ENCODE measurements at regions not wholly inside any gene's neighbourhood (a gene's known extent, or its start where the extent isn't known, plus 50 kb on each side); places are given as distances from the start of the nearest gene placed in this dataset.

DNA sequence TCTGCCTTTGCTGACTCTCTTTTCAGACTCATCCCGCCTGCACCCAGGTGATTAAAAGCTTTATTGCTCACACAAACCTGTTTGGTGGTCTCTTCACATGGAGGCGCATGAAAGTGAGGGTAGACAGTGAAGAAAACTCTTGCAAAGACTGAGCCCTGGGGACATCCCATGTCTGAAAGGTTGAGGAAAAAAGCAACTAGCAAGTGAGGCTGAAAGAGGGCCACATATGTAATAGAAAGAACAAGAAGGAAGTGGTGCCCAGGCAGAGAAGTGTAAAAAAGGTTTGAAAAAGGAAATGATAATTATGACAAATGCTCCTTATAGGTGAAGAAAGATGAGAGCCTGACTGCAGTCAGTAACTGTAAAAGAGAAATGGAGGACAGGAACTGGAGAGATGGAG lies 115.9 kb upstream of the NEK7 start:
- no peak for DNase-seq

DNA sequence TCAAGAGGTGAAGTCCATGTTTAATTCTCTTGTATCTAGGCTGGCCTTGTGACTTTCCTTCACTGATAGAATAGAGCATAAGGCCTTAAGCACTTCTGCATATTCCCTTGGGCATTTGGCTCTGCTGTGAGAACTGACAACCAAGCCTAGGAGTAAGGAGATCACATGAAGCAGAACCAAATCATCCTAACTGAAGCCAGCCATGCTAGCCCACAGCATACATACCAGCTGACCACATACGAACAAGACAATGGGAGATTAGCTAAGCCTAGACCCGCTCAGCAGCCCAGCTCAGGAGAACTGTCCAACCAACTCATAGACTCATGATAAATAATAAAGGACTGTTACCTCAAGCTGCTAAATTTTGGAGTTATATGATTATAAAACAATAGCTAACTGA lies 114.6 kb upstream of the NEK7 start:
- DNase-seq = peak; percentile 17

DNA sequence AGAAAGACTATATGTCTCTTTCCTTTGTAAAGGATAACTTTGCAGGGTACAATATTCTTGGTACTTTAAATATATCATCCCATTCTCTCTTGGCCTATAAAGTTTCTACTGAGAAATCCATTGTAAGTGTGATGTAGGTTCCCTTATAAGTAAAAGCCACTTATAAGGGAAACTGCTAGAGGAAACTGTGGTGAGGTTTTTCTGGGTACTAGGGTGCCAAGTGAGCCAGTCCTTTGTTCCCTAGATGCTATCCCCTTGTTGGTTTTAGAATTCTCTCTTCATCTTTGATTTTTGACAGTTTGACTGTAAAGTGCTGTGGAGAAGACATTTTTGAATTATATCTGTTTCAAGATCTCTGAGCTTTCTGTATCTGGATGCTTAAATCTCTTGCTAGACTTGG lies 108.9 kb upstream of the NEK7 start:
- DNase-seq = no peak

DNA sequence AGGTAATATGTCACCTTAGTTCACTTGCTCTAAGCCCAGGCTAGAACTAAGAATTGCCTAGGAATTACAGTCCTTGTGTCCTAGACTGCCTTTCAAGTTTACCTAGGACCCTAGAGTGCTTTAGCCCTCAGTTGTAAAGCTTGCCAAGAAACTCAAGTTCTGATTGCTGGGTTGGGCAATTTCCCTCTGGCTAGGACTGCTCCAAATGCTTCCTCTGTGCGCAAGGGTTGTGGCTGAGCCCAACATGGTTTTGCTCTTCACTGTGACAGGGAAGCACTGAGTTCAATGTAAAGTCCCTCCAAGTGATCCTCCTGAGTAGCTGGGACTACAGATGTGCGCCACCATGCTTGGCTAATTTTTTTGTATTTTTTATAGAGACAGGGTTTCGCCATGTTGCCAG lies 102.3 kb upstream of the NEK7 start:
- no peak for DNase-seq

DNA sequence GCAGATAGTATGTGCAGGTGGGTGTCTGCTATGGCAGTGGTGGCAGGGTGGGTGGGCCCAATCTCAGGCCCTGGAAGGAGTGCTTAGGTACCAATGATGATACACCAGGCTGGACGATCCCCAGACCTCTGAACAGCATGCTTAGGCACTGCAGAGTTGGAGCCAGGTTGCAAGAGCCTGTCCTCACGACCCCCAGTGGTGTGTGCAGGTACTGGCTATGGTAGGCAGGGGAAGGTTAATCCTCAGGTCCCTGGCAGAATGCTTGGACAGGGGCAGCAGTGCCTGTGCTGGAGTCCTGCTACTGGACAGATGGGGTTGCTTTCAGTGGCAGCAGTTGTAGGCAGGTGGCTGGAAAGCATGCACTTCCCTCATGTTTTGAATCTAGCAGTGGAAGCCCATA lies 100.5 kb upstream of the NEK7 start:
- DNase-seq = peak; percentile 48

DNA sequence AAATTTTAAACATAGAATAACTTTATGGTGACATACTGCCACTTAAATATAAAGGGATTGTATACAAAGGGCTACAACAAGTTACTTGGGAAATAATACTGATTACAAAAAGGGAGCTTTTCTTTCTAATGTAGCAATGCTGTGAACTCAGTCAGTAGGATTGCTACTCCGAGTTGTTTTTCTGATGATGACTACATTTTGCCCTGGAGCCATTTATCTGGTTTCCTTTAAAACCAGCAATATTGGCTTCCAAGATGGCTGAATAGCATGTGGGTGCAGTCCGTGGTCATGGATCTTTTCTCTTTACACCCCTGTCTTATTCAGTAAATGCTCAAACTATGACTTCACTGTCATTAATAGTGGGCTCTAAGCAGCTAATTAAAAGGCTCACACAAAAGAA lies 92.6 kb upstream of the NEK7 start:
- no peak for DNase-seq

DNA sequence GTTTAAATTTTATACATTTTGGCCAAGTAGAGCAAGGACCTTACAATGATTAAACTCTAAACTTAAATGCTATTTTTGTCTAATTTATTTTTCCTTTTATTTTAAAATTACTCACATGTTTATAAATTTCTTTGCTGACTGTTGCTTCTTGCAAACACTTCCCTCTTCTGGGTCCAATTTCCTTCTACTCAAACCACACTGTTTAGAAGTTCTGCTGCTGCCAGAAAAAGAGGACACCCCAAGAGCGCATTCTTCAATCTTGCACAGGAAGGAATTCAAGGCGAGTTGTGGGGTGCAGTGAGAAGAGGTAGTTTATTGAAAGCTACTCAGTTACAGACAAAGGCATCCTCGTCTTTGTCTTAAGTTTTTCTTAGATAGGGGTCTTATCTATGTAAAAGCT lies 88.5 kb upstream of the NEK7 start:
- no peak for DNase-seq

DNA sequence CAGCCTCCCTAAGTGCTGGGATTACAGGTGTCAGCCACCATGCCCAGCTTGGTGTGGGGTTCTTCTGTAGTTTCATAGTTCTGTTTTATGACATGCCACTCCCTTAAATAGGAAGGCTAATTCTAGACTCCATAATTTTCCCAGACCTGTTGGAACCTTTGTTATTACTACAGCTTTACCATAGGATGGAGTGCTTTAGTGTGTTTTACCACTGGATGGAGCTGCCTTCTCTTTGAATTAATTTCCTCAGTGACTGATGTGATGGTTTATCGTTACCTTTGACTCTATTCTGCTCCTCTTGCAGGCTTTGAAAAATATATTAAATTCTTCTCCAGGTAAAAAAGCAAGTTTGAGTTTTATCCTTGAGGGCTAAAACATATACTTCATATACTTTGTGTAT lies 84.6 kb upstream of the NEK7 start:
- DNase-seq = peak; percentile 42

DNA sequence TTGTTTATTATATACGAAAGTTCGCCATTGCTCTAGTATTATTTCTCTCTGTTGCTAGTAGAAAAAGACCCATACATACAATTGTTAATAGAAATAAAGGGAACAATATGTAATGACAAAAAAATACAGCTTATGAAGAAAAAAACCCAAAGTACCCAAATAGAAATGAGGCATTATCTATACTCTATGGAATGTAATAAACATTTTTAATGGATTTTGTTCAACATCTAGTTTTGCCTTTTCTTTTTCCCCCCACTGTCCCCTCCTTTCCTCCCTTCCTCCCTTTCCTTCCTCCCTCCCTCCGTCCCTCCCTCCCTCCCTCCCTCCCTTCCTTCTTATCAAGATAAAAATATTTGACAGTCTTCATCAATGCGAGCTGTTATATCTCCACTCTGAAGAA lies 81.5 kb upstream of the NEK7 start:
- no peak for DNase-seq

DNA sequence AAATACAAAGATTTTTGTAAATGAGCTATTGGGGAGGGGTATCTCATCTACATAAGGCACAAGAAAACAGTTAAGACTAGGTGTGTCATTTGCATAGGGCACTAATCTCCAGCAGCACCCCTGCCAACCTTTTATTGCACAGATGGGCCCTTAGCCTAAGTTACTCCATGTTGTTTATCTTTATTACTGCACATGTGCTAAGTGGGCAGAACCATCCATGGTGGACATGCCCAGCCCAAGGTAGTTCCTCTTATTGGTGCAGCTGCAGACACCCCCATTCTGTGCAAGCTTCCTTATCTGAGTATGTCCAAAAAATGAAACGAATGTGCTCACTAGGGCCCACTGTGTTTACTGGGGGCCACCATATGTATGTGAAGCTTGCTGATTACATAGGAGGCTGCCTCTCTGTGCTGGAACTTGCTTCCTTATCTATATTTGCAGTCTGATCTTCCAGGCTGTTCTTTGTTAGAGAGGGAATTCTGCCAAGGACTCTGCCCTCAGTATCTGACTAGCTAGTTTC lies 77.3 kb upstream of the NEK7 start:
- peak; percentile 23 for DNase-seq

DNA sequence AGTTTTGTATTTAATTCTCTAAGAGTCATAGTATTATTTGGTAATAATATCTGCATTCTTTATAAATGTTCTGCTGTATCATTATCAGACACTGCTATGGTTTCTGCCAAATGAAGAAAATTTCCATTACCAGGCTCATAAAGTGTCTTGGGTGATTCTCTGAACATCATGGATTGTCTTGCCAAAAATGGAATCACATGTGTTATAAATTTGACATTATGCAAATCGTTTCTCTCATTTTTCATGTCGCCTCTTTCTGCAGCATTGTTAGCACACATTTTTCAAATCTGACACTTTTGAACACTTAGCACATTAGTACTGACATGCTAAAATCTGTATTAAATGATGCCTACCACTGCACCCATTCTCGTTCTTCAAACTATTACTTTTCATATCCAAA lies 74.2 kb upstream of the NEK7 start:
- DNase-seq = no peak

DNA sequence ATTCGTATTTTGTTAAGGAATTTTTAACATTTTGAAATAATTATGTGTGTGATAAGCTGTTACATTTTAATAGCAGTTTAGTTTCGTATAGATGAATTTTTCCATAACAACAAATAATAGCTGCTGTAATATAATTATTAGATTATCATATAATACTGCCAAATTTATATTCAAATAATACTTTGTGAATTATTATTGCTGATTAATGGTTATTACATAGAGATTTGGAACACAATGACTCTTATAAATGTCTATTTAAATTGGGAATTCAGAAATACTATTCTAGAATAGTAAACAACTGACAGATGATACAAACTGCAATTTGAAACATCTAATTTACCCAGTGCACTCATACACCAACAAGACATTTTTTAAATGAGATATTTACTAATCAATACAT lies 73.2 kb upstream of the NEK7 start:
- no peak for DNase-seq

DNA sequence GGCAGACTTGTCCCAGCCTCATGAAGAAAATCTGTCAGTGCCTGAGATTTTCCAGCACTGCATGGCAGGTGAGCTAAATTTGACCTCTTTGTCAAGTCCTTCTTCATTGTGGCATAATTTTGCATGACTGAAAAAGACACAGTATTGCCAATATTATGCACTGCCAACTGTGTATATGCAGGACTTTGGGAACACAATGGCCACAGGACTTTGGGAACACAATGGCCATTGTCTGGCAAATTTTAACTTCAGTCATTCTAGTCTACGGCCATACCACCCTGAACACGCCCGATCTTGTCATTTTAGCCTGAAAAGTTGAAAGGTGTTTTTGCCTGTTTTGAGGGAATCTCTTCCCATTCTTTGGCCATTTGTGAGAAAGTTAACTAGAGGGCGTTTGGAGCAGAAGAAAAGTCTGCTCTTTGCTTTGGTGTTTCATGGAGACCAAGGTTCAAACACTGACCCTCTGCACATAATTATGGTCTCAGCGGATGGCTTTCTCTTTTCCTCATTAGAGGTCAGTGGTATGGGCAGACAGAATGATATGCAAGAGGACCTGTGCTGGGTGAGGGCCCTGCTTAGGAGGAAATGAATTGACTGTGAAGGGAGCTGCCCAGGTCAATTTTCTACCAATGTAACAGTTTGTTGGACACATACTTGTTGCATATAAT lies 72.4 kb upstream of the NEK7 start:
- no peak for DNase-seq

DNA sequence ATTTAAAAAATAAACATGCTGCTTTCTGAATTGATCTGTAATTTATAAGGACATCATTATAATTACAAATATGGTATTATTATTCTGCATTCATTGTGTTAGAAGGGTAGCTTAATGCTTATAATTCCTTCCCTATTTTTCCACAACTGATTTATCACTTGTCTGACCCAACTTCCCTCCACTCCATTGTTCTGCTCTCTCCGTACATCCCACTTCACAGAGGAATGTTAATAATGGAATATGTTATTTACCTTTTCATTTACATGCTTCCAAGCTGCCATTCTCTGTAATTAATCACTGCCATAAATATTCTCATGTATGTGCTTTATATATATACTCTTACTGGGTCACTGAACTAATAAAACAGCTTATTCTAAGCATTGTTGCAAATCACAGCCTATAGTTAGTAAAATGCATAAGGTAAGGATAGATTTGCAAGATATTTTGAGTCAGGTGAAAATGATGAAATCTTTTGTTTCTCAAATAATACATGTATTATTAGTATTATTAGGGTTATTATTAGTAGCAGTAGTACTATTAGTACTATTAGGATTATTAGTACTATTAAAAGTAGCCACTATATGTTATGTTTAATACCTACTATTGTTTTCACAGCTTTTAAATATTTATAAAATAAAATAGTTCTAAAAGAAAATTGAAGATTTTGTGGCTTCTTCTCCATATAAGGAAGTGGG lies 70.6 kb upstream of the NEK7 start:
- peak; percentile 80 for DNase-seq

DNA sequence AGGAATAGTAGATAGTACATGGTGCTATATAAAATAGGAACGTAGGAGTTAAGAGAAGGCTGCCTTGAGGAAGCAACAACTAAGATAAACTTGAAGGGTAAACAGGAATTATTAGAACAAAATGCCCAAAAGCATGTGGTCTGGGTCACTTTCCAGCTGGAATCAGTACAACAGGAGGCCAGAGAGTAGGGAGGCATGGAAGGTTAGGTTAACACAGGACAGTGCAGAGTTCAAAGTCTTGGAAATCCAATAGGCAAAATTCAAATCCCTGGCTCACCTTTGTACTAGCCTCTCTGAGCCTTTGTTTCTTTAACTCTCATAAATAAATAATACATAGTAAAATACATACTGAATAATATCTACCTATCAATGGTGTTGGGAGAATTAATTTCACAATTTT lies 69.0 kb upstream of the NEK7 start:
- no peak for DNase-seq

DNA sequence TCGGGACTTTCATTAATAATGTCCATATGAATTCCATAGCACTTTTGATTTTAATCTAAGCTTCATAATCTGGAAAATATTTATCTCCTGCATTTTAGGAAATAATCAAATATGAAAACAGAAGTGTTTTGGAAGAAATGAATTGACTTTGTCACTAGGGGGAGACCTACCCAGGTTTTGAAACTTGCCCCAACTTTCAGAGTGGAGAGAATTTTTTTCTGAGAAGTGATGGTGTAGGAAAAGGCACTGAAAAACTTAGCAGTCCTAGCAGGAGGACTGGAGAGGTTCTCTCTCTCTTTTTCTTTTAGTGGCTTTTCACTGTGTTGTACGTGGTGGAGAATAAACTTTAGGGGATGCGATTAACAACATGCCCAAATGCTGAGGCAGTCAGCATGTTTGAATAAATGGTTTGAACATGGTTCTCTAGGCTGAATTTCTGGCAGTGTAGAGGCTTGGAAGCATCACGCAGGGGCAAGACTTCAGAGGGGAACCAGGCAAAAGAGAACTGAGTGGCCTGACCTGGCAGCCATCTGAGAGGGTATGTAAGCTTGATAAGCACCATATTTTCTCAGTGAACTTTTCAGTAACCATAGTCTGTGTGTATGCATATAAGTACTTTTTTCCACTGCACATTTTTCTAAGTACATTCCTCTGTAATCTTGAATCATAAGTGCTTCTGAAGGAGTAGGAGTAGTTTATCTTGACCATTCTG lies 68.3 kb upstream of the NEK7 start:
- peak; percentile 64 for DNase-seq

DNA sequence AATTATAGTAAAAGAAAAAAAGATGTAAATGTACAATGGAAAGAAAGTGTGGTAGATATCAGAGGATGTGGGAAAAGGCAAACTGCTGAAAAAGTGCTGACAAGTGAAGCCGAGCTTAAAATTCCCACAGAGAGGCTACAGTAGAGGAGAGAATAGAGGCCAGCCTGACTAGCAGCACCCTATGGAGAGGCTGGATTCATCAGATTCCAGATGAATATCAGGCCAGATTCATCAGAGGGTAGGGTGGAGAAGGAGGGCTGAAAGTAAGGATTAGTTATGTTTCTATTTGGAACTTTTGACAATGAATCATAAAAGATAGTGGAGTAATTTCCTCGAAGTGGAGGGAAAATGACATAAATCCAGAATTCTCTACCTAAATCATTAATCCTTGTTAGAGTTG lies 60.4 kb upstream of the NEK7 start:
- DNase-seq = no peak

DNA sequence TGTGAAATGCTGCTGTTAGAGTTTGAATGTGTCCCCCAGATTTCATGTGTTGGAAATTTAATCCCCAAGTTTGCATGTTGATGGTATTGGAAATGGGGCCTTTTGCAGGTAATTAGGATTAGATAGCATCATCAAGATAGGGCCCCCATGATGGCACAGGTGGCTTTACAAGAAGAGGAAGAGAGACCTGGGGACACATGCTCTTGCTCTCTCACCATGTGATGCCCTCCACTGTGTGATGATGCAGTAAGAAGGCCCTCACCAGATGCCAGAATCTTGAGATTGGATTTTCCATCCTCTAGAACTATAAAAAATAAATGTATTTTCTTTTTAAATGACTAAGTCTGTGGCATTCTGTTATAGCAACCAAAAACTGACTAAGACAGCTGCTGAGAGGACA lies 57.0 kb upstream of the NEK7 start:
- no peak for DNase-seq

DNA sequence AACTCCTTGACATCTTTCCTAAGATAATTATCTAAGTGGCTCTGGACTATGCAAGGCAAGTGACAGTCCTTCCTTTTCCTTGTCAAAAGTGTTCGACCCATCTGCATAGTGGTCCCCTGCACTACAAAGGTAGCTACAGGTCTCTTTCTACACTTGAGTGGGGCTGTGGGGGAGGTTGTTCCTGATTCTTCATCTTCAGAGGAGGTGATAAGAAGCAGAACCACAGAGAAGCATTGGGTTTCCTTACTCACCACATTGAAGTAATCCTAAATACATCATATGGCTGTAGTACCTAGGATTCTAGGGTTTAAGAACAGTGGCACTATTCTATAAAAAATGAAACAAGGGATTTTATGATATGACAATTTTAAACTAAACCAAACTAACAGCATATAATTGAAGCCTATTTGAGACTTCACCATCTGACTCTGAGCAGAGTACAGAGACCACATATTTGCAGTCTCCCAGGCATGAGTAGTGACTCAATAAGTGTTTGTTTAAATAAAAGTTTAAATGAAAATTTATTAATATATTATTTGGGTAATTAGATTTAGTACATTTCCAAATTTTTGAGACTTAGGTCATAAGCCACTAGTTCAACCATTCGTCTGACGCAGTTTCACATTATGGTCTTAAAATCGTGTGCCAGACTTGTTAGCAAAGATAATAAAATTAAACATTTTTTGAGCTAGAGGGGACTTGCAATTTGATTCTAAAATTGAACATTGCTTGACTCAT lies 54.9 kb upstream of the NEK7 start:
- DNase-seq = no peak

DNA sequence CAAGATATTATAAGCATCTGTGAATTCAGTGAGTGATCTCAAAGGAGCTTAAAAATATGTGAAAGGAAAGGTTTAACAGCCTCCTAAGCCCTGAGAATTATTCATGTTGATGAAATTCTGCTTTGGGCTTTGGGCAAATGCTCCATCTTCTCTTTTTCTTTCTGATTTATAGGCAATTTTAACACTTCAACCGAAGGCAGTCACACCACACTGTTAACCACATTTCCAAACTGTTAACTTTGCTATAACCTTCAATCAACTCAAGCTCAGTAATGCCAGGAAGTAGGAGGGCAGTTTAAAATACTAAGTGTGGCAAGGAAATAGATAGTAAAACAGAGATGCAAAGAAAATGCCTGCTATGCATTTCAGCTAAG lies 54.4 kb upstream of the NEK7 start:
- no peak for DNase-seq

DNA sequence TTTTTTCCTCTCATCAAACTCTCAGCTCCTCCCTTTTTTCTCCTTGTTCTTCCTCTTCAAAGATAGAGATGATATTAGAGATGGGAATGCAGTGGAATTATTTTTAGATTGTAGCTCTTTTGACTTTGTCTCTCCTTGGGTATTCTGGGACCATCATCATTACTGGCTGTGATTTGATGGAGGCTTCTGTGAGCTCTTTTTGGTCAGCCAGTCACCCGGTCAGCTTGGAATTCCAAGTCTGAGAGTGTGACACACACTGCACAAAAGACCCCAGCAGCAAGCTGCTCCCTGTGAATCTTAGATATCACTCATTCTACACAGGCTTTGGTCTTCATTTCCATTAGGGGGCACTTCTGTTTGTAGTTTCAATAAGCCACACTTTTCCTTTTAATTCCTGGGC lies 51.6 kb upstream of the NEK7 start:
- DNase-seq = no peak

DNA sequence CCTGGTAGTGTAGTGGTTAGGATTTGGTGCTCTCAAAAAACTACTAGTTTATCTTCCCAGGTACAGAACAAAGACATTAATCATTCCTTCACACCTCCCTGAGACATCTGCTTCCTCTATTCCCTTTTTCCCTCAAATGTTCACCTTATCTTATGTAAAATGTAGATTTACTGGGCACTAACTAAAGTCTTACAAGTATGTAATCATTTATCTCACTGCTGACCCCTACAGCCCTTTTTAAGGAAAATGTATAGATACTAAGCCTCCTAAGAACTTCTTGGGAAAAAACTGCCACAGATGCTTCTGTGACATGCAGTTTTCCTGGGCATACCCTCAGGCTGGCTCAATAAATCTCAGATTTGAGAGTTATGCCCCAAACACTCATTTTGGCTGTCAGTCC lies 50.8 kb upstream of the NEK7 start:
- no peak for DNase-seq
